Stimulated activated CD8-positive, alpha-beta memory T cell treated with anti-CD3 and anti-CD28 coated beads, Interleukin-7, amount 100 ng/mL, for 24 hours (primary cell): ENCODE measurements at regions not wholly inside any gene's neighbourhood (a gene's known extent, or its start where the extent isn't known, plus 50 kb on each side); places are given as distances from the start of the nearest gene placed in this dataset.
"Not testable (repeated sequence)": the region's sequence is repeated elsewhere in the genome, so short reads cannot be mapped to it uniquely, and the experiment has no call there.

Source experiments
- DNase-seq: peaks from one replicate; pipeline ENCODE4 v3.0.0-alpha.2; 2020; ENCODE audit warnings: low read depth

DNA sequence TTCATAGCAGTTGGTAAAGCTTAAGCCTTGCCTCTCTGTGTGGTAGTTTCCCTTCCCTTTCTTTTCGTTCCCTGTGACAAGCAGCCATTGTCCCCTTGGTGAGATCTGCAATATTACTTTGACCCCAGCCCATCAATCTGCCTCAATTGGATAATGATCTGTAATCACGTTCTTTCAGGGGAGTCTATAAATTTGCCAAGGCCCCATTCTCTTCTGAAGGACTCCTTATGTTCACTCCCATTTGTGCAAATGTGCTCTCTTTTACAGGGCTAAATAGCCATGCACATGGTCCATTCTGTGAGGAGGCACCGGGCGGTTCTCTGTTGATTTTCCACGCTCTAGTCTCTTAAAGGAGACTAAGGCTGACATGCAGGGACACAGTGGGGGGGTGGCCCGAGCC lies 660.4 kb upstream of the SLC35B3 start:
- DNase-seq, result no peak

DNA sequence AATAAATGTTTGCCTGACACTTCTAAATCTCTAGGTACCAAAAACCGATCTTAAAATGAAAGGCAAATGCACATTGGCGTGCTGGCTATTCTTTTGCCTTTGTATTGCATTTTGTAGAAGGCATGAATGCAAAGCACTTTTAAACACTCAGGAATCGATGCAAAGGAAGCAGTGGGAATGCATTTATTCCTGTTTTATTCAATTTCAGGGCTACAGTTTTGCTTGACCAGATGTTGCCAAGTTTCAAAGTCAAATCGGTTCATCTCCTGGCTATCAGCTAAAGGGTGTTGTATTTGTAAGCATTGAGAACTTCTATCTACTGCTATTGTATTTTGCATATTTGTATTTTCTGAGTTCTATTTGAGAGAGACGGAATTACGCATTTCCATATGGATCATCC lies 659.8 kb upstream of the SLC35B3 start:
- no peak for DNase-seq

DNA sequence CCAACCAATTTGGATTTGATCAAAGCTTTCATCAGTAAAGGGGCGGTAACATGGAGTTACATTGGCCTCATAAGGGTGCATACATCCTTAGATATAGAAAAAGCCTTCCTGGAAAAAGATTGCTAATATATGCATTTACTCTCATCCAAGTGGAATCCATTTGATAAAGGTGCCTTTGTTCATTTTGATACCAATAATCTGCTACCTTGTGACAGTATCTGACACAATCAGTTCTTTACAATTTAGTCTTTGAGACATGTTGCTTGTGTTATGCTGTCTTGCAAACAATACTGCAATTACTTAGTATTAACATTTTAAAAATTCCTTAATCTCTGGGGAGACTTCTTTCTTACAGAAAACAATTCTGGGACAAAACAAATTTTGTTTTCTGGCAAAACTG lies 654.4 kb upstream of the SLC35B3 start:
- no peak for DNase-seq

DNA sequence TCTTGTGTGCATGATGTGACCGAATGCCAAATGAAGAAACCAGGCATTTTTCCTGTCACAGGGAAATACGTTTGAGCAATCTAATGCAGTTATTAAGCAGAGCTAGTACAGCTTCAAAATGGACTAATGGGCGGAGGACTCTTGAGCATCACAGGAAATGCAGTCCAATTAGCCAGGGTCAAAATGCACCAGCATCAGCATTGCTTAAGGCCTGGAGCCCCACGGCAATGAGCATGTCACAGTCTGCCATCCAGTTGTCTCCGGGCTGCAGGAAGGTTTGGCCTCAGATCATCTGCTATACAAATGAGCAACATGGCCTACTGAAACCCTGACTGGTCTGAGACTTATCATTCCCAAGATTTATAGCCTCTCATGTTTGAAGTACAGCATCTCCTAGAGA lies 652.1 kb upstream of the SLC35B3 start:
- no peak for DNase-seq

DNA sequence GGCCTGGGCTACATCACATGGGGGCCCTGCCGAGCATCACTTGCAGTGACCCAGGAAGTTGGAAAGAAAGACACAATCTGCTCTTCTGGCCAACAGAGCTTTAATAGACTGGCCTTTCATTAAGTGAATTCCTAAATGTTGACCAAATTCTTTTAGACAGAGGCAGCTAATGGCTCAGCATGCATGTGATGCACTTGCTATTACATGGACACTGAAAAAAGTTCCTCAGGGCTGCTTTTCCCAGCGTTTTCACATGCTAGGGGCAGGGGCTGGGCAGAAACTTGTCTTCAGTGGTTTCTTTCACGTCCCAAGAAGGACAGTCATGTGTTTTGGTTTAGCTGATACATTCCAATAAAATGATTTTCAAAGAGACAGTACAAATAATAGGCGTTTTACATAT lies 651.0 kb upstream of the SLC35B3 start:
- DNase-seq, result no peak

DNA sequence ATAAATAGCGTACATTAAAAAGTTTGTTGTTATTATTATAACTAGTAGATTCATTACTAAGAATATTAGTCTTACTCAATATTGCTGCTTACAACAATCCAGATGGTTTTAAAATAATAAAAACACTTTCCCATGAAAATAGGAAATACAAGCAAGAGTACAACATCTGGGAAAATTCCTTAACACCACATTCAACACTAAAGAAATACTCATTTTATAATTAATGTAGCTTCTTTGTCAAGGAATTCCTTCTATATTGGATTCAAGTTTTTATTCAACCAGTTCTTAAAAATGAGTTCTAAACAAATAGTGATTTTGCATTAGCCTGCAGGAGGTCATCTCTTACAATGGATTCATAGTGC lies 650.3 kb upstream of the SLC35B3 start:
- no peak for DNase-seq

DNA sequence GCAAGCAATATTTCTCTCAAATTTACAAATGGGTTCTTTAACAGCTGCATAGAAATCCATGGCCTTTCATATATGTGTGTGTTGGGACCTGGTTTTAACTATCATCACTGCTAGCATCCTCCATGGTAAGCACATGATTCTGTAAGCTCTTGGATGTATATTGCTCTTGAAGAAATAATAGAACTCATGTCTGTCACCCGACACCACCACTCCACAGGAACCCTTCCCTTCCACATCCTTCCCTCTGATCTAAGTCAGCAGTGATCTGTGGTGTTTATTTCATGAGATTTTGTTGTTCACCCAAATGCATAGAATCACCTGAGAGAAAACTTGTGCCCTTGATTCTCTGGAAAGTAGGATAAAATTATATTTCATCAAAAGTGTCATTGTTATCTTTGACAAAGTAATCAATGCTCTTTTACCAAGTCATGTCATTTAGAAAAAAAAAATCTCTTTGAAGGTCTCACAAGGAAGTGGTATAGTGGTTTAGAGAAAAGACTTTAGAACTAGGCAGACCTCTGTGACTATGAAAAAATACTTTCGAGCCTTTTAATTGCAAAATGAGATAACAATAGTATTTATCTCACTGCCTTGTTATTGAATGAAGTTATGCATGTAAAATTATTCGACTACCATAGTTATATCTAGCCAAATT lies 649.8 kb upstream of the SLC35B3 start:
- DNase-seq, result no peak

DNA sequence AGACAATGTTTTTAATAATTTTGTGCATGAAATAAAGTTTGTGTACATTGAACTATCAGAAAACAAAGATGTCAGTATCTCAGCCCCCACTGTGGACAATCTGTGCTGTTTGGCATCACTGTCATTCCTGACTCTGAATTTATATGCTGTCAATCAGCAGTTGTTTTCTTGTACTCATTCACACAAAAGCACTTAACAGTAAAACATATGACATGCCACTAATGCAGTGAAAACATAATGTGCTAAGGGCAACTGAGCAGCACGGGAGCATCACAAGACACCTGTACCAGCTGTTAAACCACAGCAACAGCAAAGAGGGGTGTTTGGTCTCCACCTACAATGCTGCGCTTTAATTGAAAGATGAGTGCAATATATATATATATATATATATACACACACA lies 647.8 kb upstream of the SLC35B3 start:
- DNase-seq, result no peak

DNA sequence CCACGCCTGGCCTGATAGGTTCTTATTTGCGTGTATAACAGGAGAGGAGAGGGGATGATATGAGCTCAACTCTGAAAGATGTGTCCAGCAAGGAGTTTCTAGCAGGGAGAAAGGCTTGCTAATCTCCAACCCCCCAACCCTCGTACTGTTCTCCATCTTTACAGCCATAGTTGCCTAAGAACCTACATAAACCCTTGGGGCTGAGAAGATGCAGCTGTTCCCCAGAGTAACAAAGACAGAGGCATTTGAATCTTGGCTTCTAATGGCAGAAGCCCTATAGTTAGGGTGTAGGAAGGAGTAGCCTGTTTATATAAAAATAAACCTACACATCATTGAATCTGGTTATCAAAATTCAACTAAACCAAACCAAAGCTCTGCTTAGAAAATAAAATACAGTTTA lies 631.4 kb upstream of the SLC35B3 start:
- DNase-seq, result no peak

DNA sequence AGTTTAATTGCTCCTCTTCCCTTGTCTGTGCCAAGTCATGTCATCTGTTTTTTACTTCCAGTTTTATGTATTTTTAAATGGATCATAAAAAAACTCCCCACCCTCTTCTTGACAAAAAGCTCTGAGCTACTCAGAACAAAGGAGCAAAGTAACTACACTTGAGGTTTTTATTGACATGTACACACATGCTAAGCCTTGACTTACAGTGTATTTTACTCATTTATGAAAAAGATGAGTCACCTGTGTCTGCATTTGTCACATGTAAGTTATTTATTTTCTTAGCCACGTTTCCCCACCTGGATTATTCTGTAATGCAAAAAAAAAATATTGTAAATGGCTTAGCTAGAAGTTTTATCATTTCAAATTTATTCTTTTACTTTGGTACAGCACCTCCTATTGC lies 628.8 kb upstream of the SLC35B3 start:
- DNase-seq, result no peak

DNA sequence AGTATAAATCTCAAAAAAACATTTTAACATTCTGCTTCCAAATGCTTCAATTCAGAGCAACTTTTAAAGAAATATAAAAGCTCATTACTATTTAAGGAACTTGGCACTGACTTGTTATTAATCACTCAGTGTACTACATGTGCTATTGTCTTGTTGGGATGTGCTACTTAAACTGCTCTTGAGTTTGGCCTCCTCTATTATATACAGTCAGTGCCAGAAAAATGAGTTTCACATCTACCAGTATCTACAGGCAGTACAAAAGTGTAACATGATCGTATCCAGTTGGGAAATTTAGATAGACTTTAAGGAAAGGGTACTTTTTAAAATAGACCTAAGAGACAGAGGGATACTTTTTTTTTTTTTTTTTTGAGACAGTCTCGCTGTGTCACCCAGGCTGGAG lies 627.3 kb upstream of the SLC35B3 start:
- DNase-seq, result no peak

DNA sequence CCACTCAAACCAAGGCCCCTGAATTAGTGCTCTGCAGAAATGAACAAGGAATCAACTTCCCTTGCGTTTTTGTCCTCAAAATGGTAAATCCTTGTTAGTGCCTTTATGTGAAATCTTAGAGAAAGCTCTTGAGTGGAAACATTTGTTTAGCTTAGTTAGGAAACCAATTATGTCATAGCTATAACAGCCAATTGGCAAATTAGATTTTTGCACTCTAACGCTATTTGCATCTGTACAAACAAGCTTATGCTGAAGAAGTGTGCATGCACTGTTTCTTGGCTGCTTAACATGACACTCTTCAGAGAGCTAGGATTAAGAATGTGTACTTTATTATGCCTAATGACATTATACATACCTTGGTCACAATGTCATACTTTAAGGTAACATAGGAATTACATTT lies 622.6 kb upstream of the SLC35B3 start:
- DNase-seq, result no peak

DNA sequence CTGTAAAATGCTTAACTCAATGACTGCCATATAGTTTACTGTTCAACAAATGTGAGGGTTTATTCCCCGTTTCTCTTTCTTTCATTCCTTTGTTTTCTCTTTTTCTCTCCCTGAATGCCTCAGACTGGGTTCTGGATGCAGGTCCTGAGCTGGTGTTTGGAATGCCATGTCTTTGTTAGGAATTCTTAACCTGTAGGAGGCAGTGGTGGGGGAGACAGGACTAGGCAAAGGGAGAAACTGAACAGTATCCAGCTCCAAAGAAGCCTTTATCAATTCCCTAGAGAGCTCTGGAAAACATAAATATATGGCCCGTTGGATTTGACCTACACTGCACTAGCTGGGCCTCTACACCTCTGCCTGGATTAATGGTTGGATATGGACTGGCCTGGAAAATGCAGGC lies 621.2 kb upstream of the SLC35B3 start:
- no peak for DNase-seq

DNA sequence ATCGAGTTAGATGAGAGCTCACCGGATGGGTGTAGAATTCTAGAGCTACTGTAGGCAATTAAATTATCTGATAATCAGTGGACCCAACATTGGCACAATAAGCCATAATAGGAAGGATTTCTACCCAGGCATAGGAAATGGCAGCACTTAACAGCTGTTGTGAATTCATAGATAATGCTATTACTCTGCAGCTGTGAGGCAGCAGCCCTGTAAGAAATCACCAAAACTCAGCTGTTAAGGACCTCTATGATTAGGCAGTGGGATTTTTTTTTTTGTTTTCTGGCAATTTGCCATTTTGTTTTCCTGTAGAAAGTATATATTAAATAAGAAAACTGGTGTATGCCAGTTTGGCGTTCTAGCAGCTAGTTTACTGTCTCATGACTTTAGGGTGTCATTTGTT lies 609.1 kb upstream of the SLC35B3 start:
- DNase-seq, result no peak

DNA sequence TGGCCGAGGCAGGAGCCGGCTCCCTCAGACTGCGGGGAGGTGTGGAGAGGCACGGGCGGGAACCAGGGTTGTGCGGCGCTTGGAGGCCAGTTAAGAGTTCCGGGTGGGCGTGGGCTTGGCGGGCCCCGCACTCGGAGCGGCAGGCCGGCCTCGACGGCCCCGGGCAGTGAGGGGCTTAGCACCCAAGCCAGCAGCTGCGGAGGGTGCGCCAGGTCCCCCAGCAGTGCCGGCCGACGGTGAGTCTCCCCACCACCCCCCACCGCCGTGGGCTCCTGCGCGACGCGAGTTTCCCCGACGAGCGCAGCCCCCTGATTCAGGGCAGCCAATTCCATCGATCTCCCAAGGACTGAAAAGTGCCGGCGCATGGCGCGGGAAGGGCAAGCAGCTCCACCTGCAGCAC lies 605.4 kb upstream of the SLC35B3 start:
- DNase-seq, result no peak

DNA sequence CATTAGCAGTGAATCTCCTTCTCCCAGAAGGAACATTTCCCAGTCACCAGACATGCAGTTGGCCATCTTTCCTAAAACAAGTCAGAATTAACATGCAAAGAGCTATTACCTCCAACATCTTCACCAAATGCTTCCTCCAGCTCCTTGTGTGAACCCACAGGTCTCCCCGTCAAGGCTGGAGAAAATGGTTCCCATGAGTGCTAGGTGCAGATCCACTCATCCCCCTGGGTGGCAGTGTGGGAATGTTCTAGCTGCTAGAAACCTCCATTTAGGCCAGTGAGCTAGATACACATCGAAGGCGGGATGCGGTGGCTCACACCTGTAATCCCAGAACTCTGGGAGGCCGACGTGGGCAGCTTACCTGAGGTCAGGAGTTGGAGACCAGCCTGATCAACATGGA lies 603.9 kb upstream of the SLC35B3 start:
- DNase-seq, result no peak

DNA sequence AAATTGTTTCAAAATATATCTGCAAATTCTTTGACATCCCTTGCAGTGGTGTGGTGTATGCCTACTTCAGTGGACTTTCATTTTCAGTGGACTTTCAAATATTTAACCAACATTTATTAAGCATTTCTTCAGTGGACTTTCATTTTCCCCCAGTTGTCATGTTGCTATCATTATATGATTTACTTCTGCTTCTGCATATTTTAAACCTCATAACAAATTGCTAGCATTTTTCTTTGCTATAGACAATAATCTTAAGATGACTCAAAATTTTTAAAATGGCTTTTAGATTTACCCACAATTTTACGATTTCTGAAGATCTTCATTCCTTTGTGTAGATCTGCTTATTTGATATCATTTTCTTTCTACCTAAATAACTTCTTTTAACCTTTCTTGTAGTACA lies 592.7 kb upstream of the SLC35B3 start:
- no peak for DNase-seq

DNA sequence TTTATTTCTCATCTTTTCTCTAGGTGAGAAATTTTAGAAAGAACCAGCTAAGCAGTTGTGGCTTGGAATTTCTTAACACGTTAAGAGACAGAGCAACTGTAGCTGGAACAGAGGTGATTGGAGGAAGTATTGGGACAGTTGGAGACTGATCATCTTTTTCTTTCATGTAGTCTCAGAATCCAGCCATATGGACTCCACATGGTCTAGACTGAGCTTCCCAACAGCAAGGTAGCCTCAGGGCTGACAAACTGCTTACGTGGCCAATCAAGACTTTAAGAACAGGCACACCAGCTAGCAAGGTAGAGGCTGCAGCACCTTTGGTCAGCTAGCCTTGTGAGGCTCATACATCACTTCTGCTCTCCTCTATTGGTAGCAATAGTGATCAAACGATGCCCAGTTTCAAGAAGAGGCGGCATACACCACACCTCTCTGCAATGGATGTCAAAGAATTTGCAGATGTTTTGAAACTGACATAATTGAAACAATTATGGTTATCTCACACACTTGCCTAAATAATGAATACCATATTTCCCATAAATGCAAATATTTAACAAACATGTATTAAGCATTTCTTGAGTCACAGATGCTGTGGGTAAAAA lies 590.5 kb upstream of the SLC35B3 start:
- no peak for DNase-seq

DNA sequence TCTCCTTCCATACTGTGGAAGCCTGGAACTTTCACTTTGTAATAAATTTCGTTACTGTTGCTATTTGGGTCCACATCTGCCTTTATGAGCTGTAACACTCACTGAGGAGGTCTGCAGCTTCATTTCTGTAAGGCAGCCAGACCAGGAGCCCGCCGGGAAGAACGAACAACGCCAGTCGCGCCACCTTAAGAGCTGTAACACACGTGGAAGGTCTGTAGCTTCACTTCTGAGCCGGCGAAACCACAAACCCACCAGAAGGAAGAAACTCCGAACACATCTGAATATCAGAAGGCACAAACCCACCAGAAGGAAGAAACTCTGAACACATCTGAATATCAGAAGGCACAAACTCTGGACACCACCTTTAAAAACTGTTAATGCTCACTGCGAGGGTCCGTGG lies 589.9 kb upstream of the SLC35B3 start:
- DNase-seq, result no peak

DNA sequence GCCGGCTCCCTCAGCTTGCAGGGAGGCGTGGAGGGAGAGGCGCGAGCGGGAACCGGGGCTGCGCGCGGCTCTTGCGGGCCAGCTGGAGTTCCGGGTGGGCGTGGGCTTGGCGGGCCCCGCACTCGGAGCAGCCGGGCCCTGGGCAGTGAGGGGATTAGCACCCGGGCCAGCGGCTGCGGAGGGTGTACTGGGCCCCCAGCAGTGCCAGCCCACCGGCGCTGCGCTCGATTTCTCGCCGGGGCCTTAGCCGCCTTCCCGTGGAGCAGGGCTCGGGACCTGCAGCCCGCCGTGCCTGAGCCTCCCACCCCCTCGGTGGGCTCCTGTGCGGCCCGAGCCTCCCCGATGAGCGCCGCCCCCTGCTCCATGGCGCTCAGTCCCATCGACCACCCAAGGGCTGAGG lies 588.9 kb upstream of the SLC35B3 start:
- DNase-seq, result not testable (repeated sequence)

DNA sequence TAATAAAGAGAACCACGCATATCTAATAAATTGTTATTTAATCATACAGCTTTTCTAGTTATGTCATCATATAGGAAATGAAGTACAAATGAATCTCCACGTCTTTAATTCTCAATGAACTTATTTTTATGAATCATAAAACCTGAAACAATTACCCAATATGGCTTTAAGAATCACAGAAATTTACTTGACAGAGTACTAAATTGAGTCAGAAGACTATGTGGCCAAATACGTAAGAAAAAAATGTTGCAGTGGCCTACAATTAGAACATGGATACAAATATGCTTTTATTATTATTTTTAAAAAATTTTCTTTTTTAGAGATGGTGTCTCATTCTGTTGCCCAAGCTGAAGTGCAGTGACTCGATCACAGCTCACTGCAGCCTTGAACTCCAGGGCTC lies 584.7 kb upstream of the SLC35B3 start:
- DNase-seq, result no peak

DNA sequence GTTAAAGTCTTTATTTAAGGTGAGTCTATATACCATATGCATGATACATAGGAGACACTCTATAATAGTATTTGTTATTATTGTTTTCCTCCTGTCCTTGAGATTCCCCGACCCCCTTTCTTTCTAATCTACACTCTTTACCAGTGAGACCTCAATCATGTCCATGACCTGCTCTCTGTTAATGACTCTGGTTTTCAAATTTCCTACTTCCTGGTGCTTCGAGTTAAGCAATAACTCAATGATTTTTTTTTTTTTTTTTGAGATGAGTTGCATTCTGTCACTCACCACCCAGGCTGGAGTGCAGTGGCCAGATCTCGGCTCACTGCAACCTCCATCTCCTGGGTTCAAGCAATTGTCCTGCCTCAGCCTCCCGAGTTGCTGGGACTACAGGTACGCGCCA lies 574.6 kb upstream of the SLC35B3 start:
- DNase-seq, result no peak

DNA sequence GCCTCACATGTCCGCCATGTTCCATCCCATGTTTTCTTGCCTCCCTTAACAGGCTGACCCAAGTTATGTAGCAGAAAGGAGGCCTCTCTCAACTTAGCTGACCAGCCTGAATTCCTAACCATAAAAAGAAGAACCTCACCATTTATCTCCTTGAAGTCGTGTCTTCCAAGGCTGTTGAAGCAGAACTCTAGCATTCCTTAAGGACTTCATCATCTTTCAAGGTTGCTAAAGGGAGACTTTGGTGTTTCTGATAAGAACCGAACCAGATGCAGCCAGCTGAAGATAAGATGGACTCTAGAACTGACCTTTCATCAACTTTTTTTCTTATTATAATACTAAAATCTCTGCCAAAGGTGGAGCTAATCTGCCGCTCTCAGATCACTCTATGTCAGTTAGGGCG lies 571.7 kb upstream of the SLC35B3 start:
- DNase-seq, result no peak

DNA sequence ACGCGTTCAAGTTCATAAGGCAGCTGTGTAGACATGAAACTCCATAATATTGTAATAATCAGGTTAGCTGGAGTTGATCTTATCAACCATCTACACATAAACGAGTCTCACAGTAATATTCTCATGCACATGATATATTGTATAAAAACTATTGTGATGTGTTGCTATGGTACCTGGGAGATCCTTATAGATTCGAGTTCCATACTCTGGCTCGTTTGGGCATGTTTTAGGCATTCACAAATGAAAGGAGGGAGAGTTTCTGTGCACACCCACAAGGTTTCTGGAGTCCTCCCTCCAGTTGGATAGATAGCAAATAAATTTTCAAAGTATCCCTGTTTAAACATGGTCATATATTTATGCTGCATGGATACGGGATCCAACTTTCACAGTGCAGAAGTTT lies 567.5 kb upstream of the SLC35B3 start:
- DNase-seq, result no peak

DNA sequence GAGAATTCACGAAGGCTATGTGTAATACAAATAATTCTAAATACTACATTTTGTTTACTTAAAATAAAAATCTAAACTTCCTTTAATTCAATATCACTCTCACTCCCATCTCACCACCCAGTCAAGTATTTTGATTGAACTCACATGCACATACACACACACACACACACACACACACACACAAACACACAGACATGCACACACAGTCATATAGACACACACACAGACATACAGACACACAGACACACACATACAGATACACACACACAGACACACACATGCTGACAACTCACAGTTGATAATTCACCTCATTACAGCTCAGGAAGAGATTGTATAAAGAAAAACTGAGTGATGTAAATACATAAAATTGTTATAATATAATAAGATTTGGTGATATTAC lies 559.8 kb upstream of the SLC35B3 start:
- DNase-seq, result no peak
